IMR-90 (cell line): ENCODE measurements at regions not wholly inside any gene's neighbourhood (a gene's known extent, or its start where the extent isn't known, plus 50 kb on each side); places are given as distances from the start of the nearest gene placed in this dataset.

Experiments
- ATAC-seq: fragments of 200-7000 bp; cut with Tn5 transposase; 2 replicates; pipeline ENCODE4 v1.9.1; 2020; ENCODE audit warnings: low read depth, mild to moderate bottlenecking, moderate library complexity
- BruUV-seq: library from RNA; stranded (reverse); fragments of 400-500 nt; replicated peaks from 2 replicates; lab custom pipeline; 2021; lab: Mats Ljungman, UMichigan
- CTCF ChIA-PET: fragments of 300-600 bp; formaldehyde crosslinking; extraction: SDS; loops from one replicate; lab custom pipeline; 2021; ENCODE audit warnings: antibody characterized with exemption; lab: Yijun Ruan, JAX
- POLR2A ChIA-PET: fragments of 300-600 bp; sonication (Branson Sonifier 250); formaldehyde crosslinking; loops from one replicate; lab custom pipeline; 2022; ENCODE audit warnings: antibody characterized with exemption; ENCODE audit not compliant: unreplicated experiment; lab: Charles Lee
- DNase-seq: peaks from one replicate; pipeline ENCODE4 v3.0.0; 2013
- H2AFZ ChIP-seq: replicated peaks from 2 replicates; pipeline ENCODE3; 2013; ENCODE audit warnings: low read length, mild to moderate bottlenecking; ENCODE audit not compliant: poor library complexity
- H2AK5ac ChIP-seq: 2 replicates; pipeline ENCODE4 v1.6.1; 2013; ENCODE audit warnings: low read depth, low read length, inconsistent platforms
- H2AK9ac ChIP-seq: replicated peaks from 2 replicates; pipeline ENCODE3; 2013; ENCODE audit warnings: mild to moderate bottlenecking, low read depth, low read length, moderate library complexity; ENCODE audit not compliant: poor library complexity
- H2BK120ac ChIP-seq: 2 replicates; pipeline ENCODE4 v1.6.1; 2013; ENCODE audit warnings: low read depth, low read length, inconsistent platforms
- H2BK15ac ChIP-seq: 3 replicates; pipeline ENCODE4 v1.6.1; 2013; ENCODE audit warnings: low read depth, low read length, inconsistent platforms
- H2BK20ac ChIP-seq: 2 replicates; pipeline ENCODE4 v1.6.1; 2013; ENCODE audit warnings: low read depth, mild to moderate bottlenecking, inconsistent platforms, low read length, moderate library complexity
- H2BK5ac ChIP-seq: 2 replicates; pipeline ENCODE4 v1.6.1; 2013; ENCODE audit warnings: mild to moderate bottlenecking, low read depth, low read length, inconsistent platforms; ENCODE audit not compliant: poor library complexity, severe bottlenecking
- H3K14ac ChIP-seq: replicated peaks from 2 replicates; pipeline ENCODE4 v1.6.1; 2013; ENCODE audit warnings: low read depth, low read length, inconsistent platforms
- H3K18ac ChIP-seq: 2 replicates; pipeline ENCODE4 v1.6.1; 2013; ENCODE audit warnings: low read depth, low read length, control low read depth
- H3K23ac ChIP-seq: 2 replicates; pipeline ENCODE4 v1.6.1; 2013; ENCODE audit warnings: low read depth, low read length, inconsistent platforms
- H3K27ac ChIP-seq: 2 replicates; pipeline ENCODE4 v1.5.1; 2013; ENCODE audit warnings: mild to moderate bottlenecking, control low read depth, low read length; ENCODE audit not compliant: insufficient read depth
- H3K27me3 ChIP-seq: 2 replicates; pipeline ENCODE4 v1.6.1; 2013; ENCODE audit warnings: low read length; ENCODE audit not compliant: control insufficient read depth, insufficient read depth
- H3K36me3 ChIP-seq: 2 replicates; pipeline ENCODE4 v1.6.1; 2013; ENCODE audit warnings: low read length, mixed read lengths; ENCODE audit not compliant: control insufficient read depth, insufficient read depth
- H3K4ac ChIP-seq: 2 replicates; pipeline ENCODE4 v1.6.1; 2013; ENCODE audit warnings: low read depth, low read length, inconsistent platforms
- H3K4me1 ChIP-seq: 2 replicates; pipeline ENCODE4 v1.6.1; 2013; ENCODE audit warnings: low read length, mixed read lengths; ENCODE audit not compliant: control insufficient read depth, insufficient read depth
- H3K4me2 ChIP-seq: 2 replicates; pipeline ENCODE4 v1.6.1; 2013; ENCODE audit warnings: low read depth, mild to moderate bottlenecking, control low read depth, low read length, moderate library complexity
- H3K4me3 ChIP-seq: 2 replicates; pipeline ENCODE4 v1.5.1; 2013; ENCODE audit warnings: low read depth, mild to moderate bottlenecking, control low read depth, low read length, moderate library complexity; ENCODE audit not compliant: insufficient read depth
- H3K56ac ChIP-seq: 2 replicates; pipeline ENCODE4 v1.6.1; 2013; ENCODE audit warnings: low read length, inconsistent platforms; ENCODE audit not compliant: insufficient read depth; ENCODE audit errors: extremely low read depth
- H3K79me1 ChIP-seq, 2 experiments: 2 replicates each; pipeline ENCODE4 v1.6.1; 2013; ENCODE audit warnings: low read length in 2 of 2, inconsistent platforms in 1 of 2, low read depth in 1 of 2
- H3K9ac ChIP-seq: 2 replicates; pipeline ENCODE4 v1.6.1; 2013; ENCODE audit warnings: low read depth, low read length, control low read depth
- H3K9me1 ChIP-seq: 2 replicates; pipeline ENCODE4 v1.6.1; 2013; ENCODE audit warnings: low read length, inconsistent platforms; ENCODE audit not compliant: insufficient read depth
- H3K9me3 ChIP-seq: 2 replicates; pipeline ENCODE4 v1.6.1; 2013; ENCODE audit warnings: low read length; ENCODE audit not compliant: control insufficient read depth, insufficient read depth
- H4K20me1 ChIP-seq: 2 replicates; pipeline ENCODE4 v1.6.1; 2013; ENCODE audit warnings: low read length, inconsistent platforms; ENCODE audit not compliant: insufficient read depth
- H4K5ac ChIP-seq: 2 replicates; pipeline ENCODE4 v1.6.1; 2013; ENCODE audit warnings: mild to moderate bottlenecking, low read depth, low read length, control low read depth
- H4K8ac ChIP-seq, 2 experiments: 2 replicates each; pipeline ENCODE4 v1.6.1; 2013; ENCODE audit warnings: low read depth in 2 of 2, low read length in 2 of 2, control low read depth in 1 of 2, inconsistent platforms in 1 of 2
- H4K91ac ChIP-seq: 2 replicates; pipeline ENCODE4 v1.6.1; 2013; ENCODE audit warnings: low read depth, low read length, inconsistent platforms; ENCODE audit not compliant: insufficient read depth
- BHLHE40 ChIP-seq: fragments of 150-350 bp; IDR thresholded peaks from 2 replicates; pipeline ENCODE4 v1.6.1; 2016; ENCODE audit warnings: mild to moderate bottlenecking, low read depth, low read length
- CEBPB ChIP-seq: IDR thresholded peaks from 2 replicates; pipeline ENCODE4 v1.6.1; 2012; ENCODE audit warnings: low read depth, low read length, improper control_type of control experiment
- CHD1 ChIP-seq: IDR thresholded peaks from 2 replicates; pipeline ENCODE4 v1.6.1; 2012; ENCODE audit warnings: low read depth, low read length, improper control_type of control experiment
- CTCF ChIP-seq: conservative IDR thresholded peaks from 2 replicates; pipeline ENCODE4 v1.5.1; 2012; ENCODE audit warnings: mild to moderate bottlenecking, low read depth, low read length, improper control_type of control experiment
- ELK1 ChIP-seq: fragments of 150-350 bp; IDR thresholded peaks from 2 replicates; pipeline ENCODE4 v1.6.1; 2016; ENCODE audit warnings: low read depth, mild to moderate bottlenecking, low read length, moderate library complexity, borderline replicate concordance
- FOS ChIP-seq: fragments of 150-350 bp; IDR thresholded peaks from 2 replicates; pipeline ENCODE4 v1.6.1; 2016; ENCODE audit warnings: low read depth, low read length
- MAFK ChIP-seq: IDR thresholded peaks from 2 replicates; pipeline ENCODE4 v1.6.1; 2012; ENCODE audit warnings: low read depth, low read length, improper control_type of control experiment
- MAZ ChIP-seq: IDR thresholded peaks from 2 replicates; pipeline ENCODE4 v1.6.1; 2012; ENCODE audit warnings: low read depth, mild to moderate bottlenecking, low read length, improper control_type of control experiment, moderate library complexity, borderline replicate concordance
- MXI1 ChIP-seq: IDR thresholded peaks from 2 replicates; pipeline ENCODE4 v1.6.1; 2012; ENCODE audit warnings: low read depth, mild to moderate bottlenecking, low read length, moderate library complexity, borderline replicate concordance
- NFE2L2 ChIP-seq: fragments of 150-350 bp; IDR thresholded peaks from 2 replicates; pipeline ENCODE4 v1.6.1; 2016; ENCODE audit warnings: low read depth, mild to moderate bottlenecking, low read length
- POLR2A ChIP-seq: IDR thresholded peaks from 2 replicates; pipeline ENCODE4 v1.6.1; 2012; ENCODE audit warnings: mild to moderate bottlenecking, low read depth, low read length
- RAD21 ChIP-seq: IDR thresholded peaks from 2 replicates; pipeline ENCODE4 v1.6.1; 2012; ENCODE audit warnings: low read length, improper control_type of control experiment
- RCOR1 ChIP-seq: IDR thresholded peaks from 2 replicates; pipeline ENCODE4 v1.6.1; 2012; ENCODE audit warnings: mild to moderate bottlenecking, low read length, improper control_type of control experiment; ENCODE audit not compliant: insufficient replicate concordance
- RFX5 ChIP-seq: IDR thresholded peaks from 2 replicates; pipeline ENCODE4 v1.8.0; 2012; ENCODE audit warnings: low read depth, mild to moderate bottlenecking, low read length, moderate library complexity
- SMC3 ChIP-seq: fragments of 150-350 bp; IDR thresholded peaks from 2 replicates; pipeline ENCODE4 v1.6.1; 2016; ENCODE audit warnings: low read depth, mild to moderate bottlenecking, antibody characterized with exemption, low read length, moderate library complexity
- USF2 ChIP-seq: fragments of 150-350 bp; IDR thresholded peaks from 2 replicates; pipeline ENCODE4 v1.6.1; 2017; ENCODE audit warnings: mild to moderate bottlenecking, antibody characterized with exemption, low read length, low read depth
- WGBS, 2 experiments: methylation state at CpG; one replicate each; pipeline versions ENCODE4 v1.1.5 to v1.1.7; 2013; ENCODE audit warnings: missing lambda C conversion rate in 2 of 2; ENCODE audit not compliant: insufficient read length in 1 of 2; ENCODE audit errors: extremely low coverage in 2 of 2; 5-methylcytosine and 5-hydroxymethylcytosine counted together
- dilution Hi-C: fragments of 300-500 bp; cut with HindIII; formaldehyde crosslinking; loops from one replicate; pipeline ENCODE4 v1.14.3; 2018; ENCODE audit warnings: low sequenced_read_pairs; ENCODE audit not compliant: unreplicated experiment
- in situ Hi-C: fragments of 300-500 bp; cut with MboI; formaldehyde crosslinking; loops from 3 replicates; pipeline ENCODE4 v1.14.3; 2019; ENCODE audit warnings: low sequenced_read_pairs, inconsistent platforms, mixed read lengths
- intact Hi-C: fragments of 100-400 bp; cut with micrococcal nuclease; formaldehyde crosslinking; loops from 2 replicates; pipeline ENCODE4 v1.10.0; 2022

- intact Hi-C loops, result no loop called here
Observed at GRCh38 chr3:27805282-27805681, 83.2 kb upstream of the EOMES start.

More at GRCh38 chr3:27805282-27805681, 83.2 kb upstream of the EOMES start:
- no peak overlapping the region for H2BK5ac ChIP-seq
- no peaks in the 10 kb centered on the region for H3K4me1 ChIP-seq
- H3K27ac ChIP-seq, result no peak overlapping the region
- no peak overlapping the region for H2BK120ac ChIP-seq
- no peaks in the 10 kb centered on the region for H3K27me3 ChIP-seq
- H3K9me3 ChIP-seq, result no peaks in the 10 kb centered on the region
- H4K5ac ChIP-seq, result no peak overlapping the region
- CTCF ChIA-PET, result no interaction called here
- POLR2A ChIA-PET, result no interaction called here
- H3K23ac ChIP-seq, result no peak overlapping the region
- H3K56ac ChIP-seq, result no peak overlapping the region
- H3K9ac ChIP-seq, result no peak overlapping the region
- no peak overlapping the region for H2AK9ac ChIP-seq
- H2AFZ ChIP-seq, result no peak overlapping the region
- in situ Hi-C loops (no loop called here), dilution Hi-C loops (no loop called here)
- DNase-seq (no peak), ATAC-seq (no peak)
- H3K79me1 ChIP-seq, result no peaks in the 10 kb centered on the region
- no peak overlapping the region for H3K4me2 ChIP-seq
- TF ChIP-seq POLR2A (no peak), MAZ (no peak), RAD21 (no peak), RCOR1 (no peak), FOS (no peak), RFX5 (no peak), SMC3 (no peak), ELK1 (no peak), MAFK (no peak), CEBPB (no peak), BHLHE40 (no peak), MXI1 (no peak), USF2 (no peak), CTCF (no peak), NFE2L2 (no peak), CHD1 (no peak)
- no TSS peak for BruUV-seq
- no peak overlapping the region for H3K4ac ChIP-seq
- no peaks in the 10 kb centered on the region for H4K20me1 ChIP-seq
- no peak overlapping the region for H3K18ac ChIP-seq
- H2BK20ac ChIP-seq, result no peak overlapping the region
- no peak overlapping the region for H4K8ac ChIP-seq
- no peaks in the 10 kb centered on the region for H3K36me3 ChIP-seq
- no peak overlapping the region for H4K91ac ChIP-seq
- H3K4me3 ChIP-seq, result no peak overlapping the region
- WGBS, 2 experiments, result 40% methylated on average over 1 of the region's 2 CpGs; no CpG with 5 or more reads in 1 of the 2 experiments
- H2AK5ac ChIP-seq, result no peak overlapping the region
- H3K14ac ChIP-seq, result no peak overlapping the region
- no peaks in the 10 kb centered on the region for H3K9me1 ChIP-seq
- H2BK15ac ChIP-seq, result no peak overlapping the region
